IMR-90 (cell line): ENCODE measurements at regions not wholly inside any gene's neighbourhood (a gene's known extent, or its start where the extent isn't known, plus 50 kb on each side); places are given as distances from the start of the nearest gene placed in this dataset.

Experiments used
- ATAC-seq: fragments of 200-7000 bp; cut with Tn5 transposase; 2 replicates; pipeline ENCODE4 v1.9.1; 2020; ENCODE audit warnings: low read depth, mild to moderate bottlenecking, moderate library complexity
- BruUV-seq: library from RNA; stranded (reverse); fragments of 400-500 nt; replicated peaks from 2 replicates; lab custom pipeline; 2021; lab: Mats Ljungman, UMichigan
- CTCF ChIA-PET: fragments of 300-600 bp; formaldehyde crosslinking; extraction: SDS; loops from one replicate; lab custom pipeline; 2021; ENCODE audit warnings: antibody characterized with exemption; lab: Yijun Ruan, JAX
- POLR2A ChIA-PET: fragments of 300-600 bp; sonication (Branson Sonifier 250); formaldehyde crosslinking; loops from one replicate; lab custom pipeline; 2022; ENCODE audit warnings: antibody characterized with exemption; ENCODE audit not compliant: unreplicated experiment; lab: Charles Lee
- DNase-seq: peaks from one replicate; pipeline ENCODE4 v3.0.0; 2013
- H2AFZ ChIP-seq: replicated peaks from 2 replicates; pipeline ENCODE3; 2013; ENCODE audit warnings: low read length, mild to moderate bottlenecking; ENCODE audit not compliant: poor library complexity
- H2AK5ac ChIP-seq: 2 replicates; pipeline ENCODE4 v1.6.1; 2013; ENCODE audit warnings: low read depth, low read length, inconsistent platforms
- H2AK9ac ChIP-seq: replicated peaks from 2 replicates; pipeline ENCODE3; 2013; ENCODE audit warnings: mild to moderate bottlenecking, low read depth, low read length, moderate library complexity; ENCODE audit not compliant: poor library complexity
- H2BK120ac ChIP-seq: 2 replicates; pipeline ENCODE4 v1.6.1; 2013; ENCODE audit warnings: low read depth, low read length, inconsistent platforms
- H2BK15ac ChIP-seq: 3 replicates; pipeline ENCODE4 v1.6.1; 2013; ENCODE audit warnings: low read depth, low read length, inconsistent platforms
- H2BK20ac ChIP-seq: 2 replicates; pipeline ENCODE4 v1.6.1; 2013; ENCODE audit warnings: low read depth, mild to moderate bottlenecking, inconsistent platforms, low read length, moderate library complexity
- H2BK5ac ChIP-seq: 2 replicates; pipeline ENCODE4 v1.6.1; 2013; ENCODE audit warnings: mild to moderate bottlenecking, low read depth, low read length, inconsistent platforms; ENCODE audit not compliant: poor library complexity, severe bottlenecking
- H3K14ac ChIP-seq: replicated peaks from 2 replicates; pipeline ENCODE4 v1.6.1; 2013; ENCODE audit warnings: low read depth, low read length, inconsistent platforms
- H3K18ac ChIP-seq: 2 replicates; pipeline ENCODE4 v1.6.1; 2013; ENCODE audit warnings: low read depth, low read length, control low read depth
- H3K23ac ChIP-seq: 2 replicates; pipeline ENCODE4 v1.6.1; 2013; ENCODE audit warnings: low read depth, low read length, inconsistent platforms
- H3K27ac ChIP-seq: 2 replicates; pipeline ENCODE4 v1.5.1; 2013; ENCODE audit warnings: mild to moderate bottlenecking, control low read depth, low read length; ENCODE audit not compliant: insufficient read depth
- H3K27me3 ChIP-seq: 2 replicates; pipeline ENCODE4 v1.6.1; 2013; ENCODE audit warnings: low read length; ENCODE audit not compliant: control insufficient read depth, insufficient read depth
- H3K36me3 ChIP-seq: 2 replicates; pipeline ENCODE4 v1.6.1; 2013; ENCODE audit warnings: low read length, mixed read lengths; ENCODE audit not compliant: control insufficient read depth, insufficient read depth
- H3K4ac ChIP-seq: 2 replicates; pipeline ENCODE4 v1.6.1; 2013; ENCODE audit warnings: low read depth, low read length, inconsistent platforms
- H3K4me1 ChIP-seq: 2 replicates; pipeline ENCODE4 v1.6.1; 2013; ENCODE audit warnings: low read length, mixed read lengths; ENCODE audit not compliant: control insufficient read depth, insufficient read depth
- H3K4me2 ChIP-seq: 2 replicates; pipeline ENCODE4 v1.6.1; 2013; ENCODE audit warnings: low read depth, mild to moderate bottlenecking, control low read depth, low read length, moderate library complexity
- H3K4me3 ChIP-seq: 2 replicates; pipeline ENCODE4 v1.5.1; 2013; ENCODE audit warnings: low read depth, mild to moderate bottlenecking, control low read depth, low read length, moderate library complexity; ENCODE audit not compliant: insufficient read depth
- H3K56ac ChIP-seq: 2 replicates; pipeline ENCODE4 v1.6.1; 2013; ENCODE audit warnings: low read length, inconsistent platforms; ENCODE audit not compliant: insufficient read depth; ENCODE audit errors: extremely low read depth
- H3K79me1 ChIP-seq, 2 experiments: 2 replicates each; pipeline ENCODE4 v1.6.1; 2013; ENCODE audit warnings: low read length in 2 of 2, inconsistent platforms in 1 of 2, low read depth in 1 of 2
- H3K9ac ChIP-seq: 2 replicates; pipeline ENCODE4 v1.6.1; 2013; ENCODE audit warnings: low read depth, low read length, control low read depth
- H3K9me1 ChIP-seq: 2 replicates; pipeline ENCODE4 v1.6.1; 2013; ENCODE audit warnings: low read length, inconsistent platforms; ENCODE audit not compliant: insufficient read depth
- H3K9me3 ChIP-seq: 2 replicates; pipeline ENCODE4 v1.6.1; 2013; ENCODE audit warnings: low read length; ENCODE audit not compliant: control insufficient read depth, insufficient read depth
- H4K20me1 ChIP-seq: 2 replicates; pipeline ENCODE4 v1.6.1; 2013; ENCODE audit warnings: low read length, inconsistent platforms; ENCODE audit not compliant: insufficient read depth
- H4K5ac ChIP-seq: 2 replicates; pipeline ENCODE4 v1.6.1; 2013; ENCODE audit warnings: mild to moderate bottlenecking, low read depth, low read length, control low read depth
- H4K8ac ChIP-seq, 2 experiments: 2 replicates each; pipeline ENCODE4 v1.6.1; 2013; ENCODE audit warnings: low read depth in 2 of 2, low read length in 2 of 2, control low read depth in 1 of 2, inconsistent platforms in 1 of 2
- H4K91ac ChIP-seq: 2 replicates; pipeline ENCODE4 v1.6.1; 2013; ENCODE audit warnings: low read depth, low read length, inconsistent platforms; ENCODE audit not compliant: insufficient read depth
- FOS ChIP-seq: fragments of 150-350 bp; IDR thresholded peaks from 2 replicates; pipeline ENCODE4 v1.6.1; 2016; ENCODE audit warnings: low read depth, low read length
- MAZ ChIP-seq: IDR thresholded peaks from 2 replicates; pipeline ENCODE4 v1.6.1; 2012; ENCODE audit warnings: low read depth, mild to moderate bottlenecking, low read length, improper control_type of control experiment, moderate library complexity, borderline replicate concordance
- MXI1 ChIP-seq: IDR thresholded peaks from 2 replicates; pipeline ENCODE4 v1.6.1; 2012; ENCODE audit warnings: low read depth, mild to moderate bottlenecking, low read length, moderate library complexity, borderline replicate concordance
- WGBS, 2 experiments: methylation state at CpG; one replicate each; pipeline versions ENCODE4 v1.1.5 to v1.1.7; 2013; ENCODE audit warnings: missing lambda C conversion rate in 2 of 2; ENCODE audit not compliant: insufficient read length in 1 of 2; ENCODE audit errors: extremely low coverage in 2 of 2; 5-methylcytosine and 5-hydroxymethylcytosine counted together
- dilution Hi-C: fragments of 300-500 bp; cut with HindIII; formaldehyde crosslinking; loops from one replicate; pipeline ENCODE4 v1.14.3; 2018; ENCODE audit warnings: low sequenced_read_pairs; ENCODE audit not compliant: unreplicated experiment
- in situ Hi-C: fragments of 300-500 bp; cut with MboI; formaldehyde crosslinking; loops from 3 replicates; pipeline ENCODE4 v1.14.3; 2019; ENCODE audit warnings: low sequenced_read_pairs, inconsistent platforms, mixed read lengths
- intact Hi-C: fragments of 100-400 bp; cut with micrococcal nuclease; formaldehyde crosslinking; loops from 2 replicates; pipeline ENCODE4 v1.10.0; 2022

GRCh38 chr4:124025000-124025399, 628.4 kb downstream of the SPRY1 start:
- H3K4me3 ChIP-seq = no peak overlapping the region
- no peaks in the 10 kb centered on the region for H3K27me3 ChIP-seq
- no peak overlapping the region for H3K14ac ChIP-seq
- no peak overlapping the region for H4K91ac ChIP-seq
- no peak overlapping the region for H4K5ac ChIP-seq
- H3K4ac ChIP-seq = no peak overlapping the region
- H3K9me3 ChIP-seq = peaks cover 2% of the 10 kb centered on the region; the same call in 1 of the 2 replicates
- H2BK15ac ChIP-seq = no peak overlapping the region
- ChIA-PET POLR2A (no interaction called here), CTCF (no interaction called here)
- no peak overlapping the region for H3K4me2 ChIP-seq
- no peaks in the 10 kb centered on the region for H3K9me1 ChIP-seq
- H3K23ac ChIP-seq = no peak overlapping the region
- H4K20me1 ChIP-seq = no peaks in the 10 kb centered on the region
- H3K4me1 ChIP-seq = no peaks in the 10 kb centered on the region; the same call in none of the 2 replicates
- in situ Hi-C loops = no loop called here
- intact Hi-C loops = no loop called here
- dilution Hi-C loops = no loop called here
- no CpG with 5 or more reads among the region's 3 CpGs for WGBS, 2 experiments
- no peak overlapping the region for H4K8ac ChIP-seq
- H2BK20ac ChIP-seq = no peak overlapping the region
- H2BK5ac ChIP-seq = no peak overlapping the region
- BruUV-seq = no TSS peak
- no peak overlapping the region for H2AK9ac ChIP-seq
- H3K9ac ChIP-seq = no peak overlapping the region
- ATAC-seq = no peak
- H2BK120ac ChIP-seq = no peak overlapping the region
- DNase-seq = no peak
- TF ChIP-seq MAZ (no peak), FOS (no peak), MXI1 (no peak)
- no peaks in the 10 kb centered on the region for H3K79me1 ChIP-seq
- H3K18ac ChIP-seq = no peak overlapping the region
- H3K56ac ChIP-seq = no peak overlapping the region
- H2AFZ ChIP-seq = no peak overlapping the region
- H3K36me3 ChIP-seq = no peaks in the 10 kb centered on the region
- H3K27ac ChIP-seq = no peak overlapping the region
- no peak overlapping the region for H2AK5ac ChIP-seq
